GM23338 (cell line): ENCODE measurements at regions not wholly inside any gene's neighbourhood (a gene's known extent, or its start where the extent isn't known, plus 50 kb on each side); places are given as distances from the start of the nearest gene placed in this dataset.

Source experiments
- ATAC-seq: fragments of 200-7000 bp; cut with Tn5 transposase; 3 replicates; pipeline ENCODE4 v1.9.1; 2020
- DNase-seq: peaks from one replicate; pipeline ENCODE4 v3.0.0-alpha.2; 2015; ENCODE audit warnings: low spot score
- H2AFZ ChIP-seq: fragments of 200-600 bp; sonication (generic); 2 replicates; pipeline ENCODE4 v1.8.0; 2016; ENCODE audit warnings: antibody characterized with exemption, mild to moderate bottlenecking, moderate library complexity
- H3F3A ChIP-seq: fragments of 200-600 bp; sonication (generic); replicated peaks from 2 replicates; pipeline ENCODE4 v1.8.0; 2017; ENCODE audit warnings: antibody characterized with exemption, mixed run types, low read depth
- H3K27ac ChIP-seq: fragments of 200-600 bp; sonication (generic); 2 replicates; pipeline ENCODE4 v1.6.1; 2016; ENCODE audit warnings: low read depth
- H3K27me3 ChIP-seq: fragments of 200-600 bp; sonication (generic); 2 replicates; pipeline ENCODE4 v1.8.0; 2016; ENCODE audit warnings: mild to moderate bottlenecking, mixed run types, moderate library complexity; ENCODE audit not compliant: insufficient read depth
- H3K36me3 ChIP-seq: fragments of 200-600 bp; sonication (generic); 2 replicates; pipeline ENCODE4 v1.8.0; 2016; ENCODE audit warnings: mild to moderate bottlenecking; ENCODE audit not compliant: insufficient read depth
- H3K4me1 ChIP-seq: fragments of 200-600 bp; sonication (generic); 2 replicates; pipeline ENCODE4 v1.8.0; 2016; ENCODE audit warnings: mild to moderate bottlenecking, moderate library complexity; ENCODE audit not compliant: insufficient read depth
- H3K4me2 ChIP-seq: fragments of 200-600 bp; sonication (generic); 2 replicates; pipeline ENCODE4 v1.7.1; 2017; ENCODE audit warnings: mixed run types
- H3K4me3 ChIP-seq: fragments of 200-600 bp; sonication (generic); 2 replicates; pipeline ENCODE4 v1.6.1; 2016; ENCODE audit warnings: mixed run types
- H3K79me2 ChIP-seq: fragments of 200-600 bp; sonication (generic); replicated peaks from 2 replicates; pipeline ENCODE4 v1.8.0; 2017; ENCODE audit warnings: mild to moderate bottlenecking; ENCODE audit not compliant: insufficient read depth
- H3K9me2 ChIP-seq: fragments of 200-600 bp; sonication (generic); 2 replicates; pipeline ENCODE4 v1.8.0; 2017; ENCODE audit not compliant: insufficient read depth
- H4K20me1 ChIP-seq: fragments of 200-600 bp; sonication (generic); replicated peaks from 2 replicates; pipeline ENCODE4 v1.8.0; 2017; ENCODE audit warnings: mild to moderate bottlenecking; ENCODE audit not compliant: insufficient read depth
- H3K27ac Mint-ChIP-seq: 2 replicates; pipeline ENCODE4 v1.8.0; 2020; ENCODE audit warnings: inconsistent platforms, mild to moderate bottlenecking, moderate library complexity, mixed read lengths
- H3K27me3 Mint-ChIP-seq: 3 replicates; pipeline ENCODE4 v1.8.0; 2022; ENCODE audit warnings: low read depth, mild to moderate bottlenecking, moderate library complexity, mixed read lengths, inconsistent platforms; ENCODE audit not compliant: insufficient read depth, poor library complexity
- H3K36me3 Mint-ChIP-seq: 3 replicates; pipeline ENCODE4 v1.8.0; 2021; ENCODE audit warnings: low read depth, mild to moderate bottlenecking, inconsistent platforms, moderate library complexity, mixed read lengths
- H3K4me1 Mint-ChIP-seq: 3 replicates; pipeline ENCODE4 v1.8.0; 2020; ENCODE audit warnings: mild to moderate bottlenecking, inconsistent platforms, mixed read lengths
- H3K4me3 Mint-ChIP-seq: 3 replicates; pipeline ENCODE4 v1.8.0; 2021; ENCODE audit warnings: moderate library complexity, mild to moderate bottlenecking, inconsistent platforms, mixed read lengths
- H3K9me3 Mint-ChIP-seq: 3 replicates; pipeline ENCODE4 v1.8.0; 2020; ENCODE audit warnings: moderate library complexity, mild to moderate bottlenecking, inconsistent platforms, mixed read lengths
- CREB1 ChIP-seq: fragments of 250-450 bp; sonication (Bioruptor Pico); IDR thresholded peaks from 2 replicates; pipeline ENCODE4 v1.5.0; 2020; ENCODE audit warnings: low read depth, mild to moderate bottlenecking, moderate library complexity
- EZH2 ChIP-seq: fragments of 200-600 bp; sonication (generic); IDR thresholded peaks from one replicate; pipeline ENCODE4 v1.8.0; 2017; ENCODE audit warnings: antibody characterized with exemption, mild to moderate bottlenecking, low read depth; ENCODE audit not compliant: unreplicated experiment
- JUNB ChIP-seq: IDR thresholded peaks from one replicate; pipeline ENCODE4 v1.6.1; 2016; ENCODE audit warnings: antibody characterized with exemption; ENCODE audit not compliant: unreplicated experiment
- POLR2AphosphoS5 ChIP-seq: IDR thresholded peaks from 2 replicates; pipeline ENCODE4 v1.6.1; 2016; ENCODE audit warnings: antibody characterized with exemption, low read depth
- REST ChIP-seq: IDR thresholded peaks from one replicate; pipeline ENCODE4 v1.6.1; 2018; ENCODE audit warnings: antibody characterized with exemption; ENCODE audit not compliant: unreplicated experiment
- STAT1 ChIP-seq: IDR thresholded peaks from one replicate; pipeline ENCODE4 v1.6.1; 2016; ENCODE audit warnings: antibody characterized with exemption; ENCODE audit not compliant: unreplicated experiment
- ZNF114 ChIP-seq: fragments of 250-450 bp; sonication (Bioruptor Pico); IDR thresholded peaks from 2 replicates; pipeline ENCODE4 v1.5.0; 2020; ENCODE audit warnings: mild to moderate bottlenecking, moderate library complexity
- TF ChIP-seq, protein P1 (sequence below), 2 experiments: fragments of 200-600 bp in 1 of 2; sonication (generic) in 1 of 2; conservative IDR thresholded peaks; 2 replicates each; pipeline versions ENCODE4 v1.5.1 to v1.6.1; 2016 to 2017; ENCODE audit warnings: antibody characterized with exemption in 2 of 2, low read depth in 2 of 2, mild to moderate bottlenecking in 2 of 2, moderate library complexity in 1 of 2

- peaks cover 3% of the 10 kb centered on the region; the same call in 2 of the 3 replicates for H3K9me3 Mint-ChIP-seq
- DNase-seq (no peak), ATAC-seq (no peak)
- TF ChIP-seq JUNB = no peak
- no peak for TF ChIP-seq CREB1 (CRISPR knock-in tag)
- no peak for TF ChIP-seq REST
- TF ChIP-seq, protein P1, sequence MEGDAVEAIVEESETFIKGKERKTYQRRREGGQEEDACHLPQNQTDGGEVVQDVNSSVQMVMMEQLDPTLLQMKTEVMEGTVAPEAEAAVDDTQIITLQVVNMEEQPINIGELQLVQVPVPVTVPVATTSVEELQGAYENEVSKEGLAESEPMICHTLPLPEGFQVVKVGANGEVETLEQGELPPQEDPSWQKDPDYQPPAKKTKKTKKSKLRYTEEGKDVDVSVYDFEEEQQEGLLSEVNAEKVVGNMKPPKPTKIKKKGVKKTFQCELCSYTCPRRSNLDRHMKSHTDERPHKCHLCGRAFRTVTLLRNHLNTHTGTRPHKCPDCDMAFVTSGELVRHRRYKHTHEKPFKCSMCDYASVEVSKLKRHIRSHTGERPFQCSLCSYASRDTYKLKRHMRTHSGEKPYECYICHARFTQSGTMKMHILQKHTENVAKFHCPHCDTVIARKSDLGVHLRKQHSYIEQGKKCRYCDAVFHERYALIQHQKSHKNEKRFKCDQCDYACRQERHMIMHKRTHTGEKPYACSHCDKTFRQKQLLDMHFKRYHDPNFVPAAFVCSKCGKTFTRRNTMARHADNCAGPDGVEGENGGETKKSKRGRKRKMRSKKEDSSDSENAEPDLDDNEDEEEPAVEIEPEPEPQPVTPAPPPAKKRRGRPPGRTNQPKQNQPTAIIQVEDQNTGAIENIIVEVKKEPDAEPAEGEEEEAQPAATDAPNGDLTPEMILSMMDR (conservative IDR thresholded peaks at IDR 0.05; ENCODE audit: low read depth in 2 of 2) = no peak
- Histone ChIP-seq H3K79me2 (no peaks in the 10 kb centered on the region), H3K27ac (no peak overlapping the region), H3K9me2 (no peaks in the 10 kb centered on the region), H3K4me3 (no peak overlapping the region), H3F3A (no peaks in the 10 kb centered on the region), H3K27me3 (no peaks in the 10 kb centered on the region), H4K20me1 (no peaks in the 10 kb centered on the region), H3K4me2 (no peak overlapping the region), H3K36me3 (no peaks in the 10 kb centered on the region), H3K4me1 (no peaks in the 10 kb centered on the region), H2AFZ (no peak overlapping the region)
- H3K4me3 Mint-ChIP-seq = no peak overlapping the region
- H3K36me3 Mint-ChIP-seq = no peaks in the 10 kb centered on the region
- no peak overlapping the region for H3K27ac Mint-ChIP-seq
- peaks cover 16% of the 10 kb centered on the region; the same call in 2 of the 3 replicates for H3K4me1 Mint-ChIP-seq
- peaks cover 2% of the 10 kb centered on the region for H3K27me3 Mint-ChIP-seq
Measured at GRCh38 chr11:11117730-11118129, 235.3 kb downstream of the CSNK2A3 start.

DNA sequence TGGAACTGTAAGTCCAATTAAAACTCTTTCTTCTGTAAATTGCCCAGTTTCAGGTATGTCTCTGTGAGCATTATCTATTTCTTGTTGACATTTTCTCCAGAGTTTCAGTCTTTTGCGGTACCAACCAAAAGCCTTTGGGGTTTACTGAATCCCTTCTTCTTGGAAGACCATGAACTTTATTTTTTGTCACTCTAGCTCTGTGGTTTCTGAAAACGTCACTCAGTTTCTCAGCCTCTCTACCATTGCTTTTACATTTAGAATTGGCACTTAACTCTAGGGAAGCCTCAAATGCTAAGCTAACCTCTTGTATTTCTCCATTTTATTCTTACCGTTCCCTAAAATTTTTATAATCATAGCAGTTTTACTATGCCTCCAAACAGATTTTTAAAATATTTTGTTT is 237.6 kb downstream of the CSNK2A3 start:
- Histone ChIP-seq H4K20me1 (no peaks in the 10 kb centered on the region), H3K4me3 (no peak overlapping the region), H3K4me1 (no peaks in the 10 kb centered on the region), H3K27ac (no peak overlapping the region), H3F3A (no peaks in the 10 kb centered on the region), H3K27me3 (no peaks in the 10 kb centered on the region), H2AFZ (no peak overlapping the region), H3K9me2 (no peaks in the 10 kb centered on the region), H3K4me2 (no peak overlapping the region), H3K79me2 (no peaks in the 10 kb centered on the region), H3K36me3 (no peaks in the 10 kb centered on the region)
- DNase-seq (no peak), ATAC-seq (no peak)
- Mint-ChIP-seq H3K27me3 (peaks cover 2% of the 10 kb centered on the region), H3K36me3 (no peaks in the 10 kb centered on the region), H3K27ac (no peak overlapping the region), H3K4me3 (no peak overlapping the region), H3K4me1 (0 out of 3 replicates have a peak, but pooled peaks cover 6% of the 10 kb centered on the region), H3K9me3 (peaks cover 3% of the 10 kb centered on the region; the same call in 2 of the 3 replicates)
- TF ChIP-seq STAT1 (no peak), REST (no peak), JUNB (no peak), EZH2 (no peak), ZNF114 (CRISPR knock-in tag) (no peak), POLR2AphosphoS5 (no peak)
